SK-N-SH (cell line): ENCODE measurements at regions not wholly inside any gene's neighbourhood (a gene's known extent, or its start where the extent isn't known, plus 50 kb on each side); places are given as distances from the start of the nearest gene placed in this dataset.

Experiments
- CTCF ChIA-PET: fragments of 300-600, 350-600 bp; formaldehyde crosslinking; extraction: SDS; loops from one replicate; lab custom pipeline; 2021; lab: Yijun Ruan, JAX
- POLR2A ChIA-PET: fragments of 350-600 bp; sonication (Branson Sonifier 250); formaldehyde crosslinking; extraction: SDS; loops from one replicate; lab custom pipeline; 2020; ENCODE audit warnings: antibody characterized with exemption, inconsistent platforms; lab: Yijun Ruan, JAX
- DNase-seq: peaks from one replicate; pipeline ENCODE4 v3.0.0; 2012
- H2AFZ ChIP-seq: fragments of 200-600 bp; sonication (generic); 2 replicates; pipeline ENCODE4 v1.8.1; 2016; ENCODE audit warnings: antibody characterized with exemption, mild to moderate bottlenecking, low read depth
- H3F3A ChIP-seq: fragments of 200-600 bp; sonication (generic); replicated peaks from 2 replicates; pipeline ENCODE3; 2016; ENCODE audit warnings: antibody characterized with exemption, mild to moderate bottlenecking; ENCODE audit not compliant: insufficient read depth
- H3K27ac ChIP-seq, 2 experiments: fragments of 200-500 bp in 1 of 2; fragments of 200-600 bp in 1 of 2; sonication (Bioruptor generic) in 1 of 2; sonication (generic), shearing (Covaris generic) in 1 of 2; 2 replicates each; pipeline versions ENCODE4 v1.5.1 to v1.6.1; 2014 to 2016; ENCODE audit warnings: low read depth in 2 of 2, inconsistent platforms in 1 of 2, low read length in 1 of 2, mild to moderate bottlenecking in 1 of 2, mixed read lengths in 1 of 2
- H3K27me3 ChIP-seq: fragments of 200-600 bp; sonication (generic), shearing (Covaris generic); 2 replicates; pipeline ENCODE4 v1.6.1; 2016; ENCODE audit warnings: mixed run types; ENCODE audit not compliant: insufficient read depth
- H3K36me3 ChIP-seq, 2 experiments: fragments of 200-500 bp in 1 of 2; fragments of 200-600 bp in 1 of 2; sonication (Bioruptor generic) in 1 of 2; sonication (generic) in 1 of 2; replicated peaks in 1 of 2; 2 replicates each; pipeline versions ENCODE3 to v1.5.1; 2014 to 2016; ENCODE audit warnings: low read length in 1 of 2, mild to moderate bottlenecking in 1 of 2; ENCODE audit not compliant: insufficient read depth in 2 of 2, control insufficient read depth in 1 of 2
- H3K4me1 ChIP-seq, 2 experiments: fragments of 200-500 bp in 1 of 2; fragments of 200-600 bp in 1 of 2; sonication (Bioruptor generic) in 1 of 2; sonication (generic), shearing (Covaris generic) in 1 of 2; 2 replicates each; pipeline versions ENCODE4 v1.5.1 to v1.6.1; 2014 to 2016; ENCODE audit warnings: low read depth in 1 of 2, low read length in 1 of 2, mixed run types in 1 of 2; ENCODE audit not compliant: insufficient read depth in 2 of 2, control insufficient read depth in 1 of 2
- H3K4me2 ChIP-seq: fragments of 200-600 bp; sonication (generic), shearing (Covaris generic); 2 replicates; pipeline ENCODE4 v1.6.1; 2017; ENCODE audit warnings: mixed run types
- H3K4me3 ChIP-seq, 2 experiments: fragments of 200-500 bp in 1 of 2; fragments of 200-600 bp in 1 of 2; sonication (Bioruptor generic) in 1 of 2; sonication (generic), shearing (Covaris generic) in 1 of 2; 2 replicates each; pipeline versions ENCODE4 v1.5.1 to v1.8.1; 2014 to 2016; ENCODE audit warnings: low read depth in 2 of 2, inconsistent platforms in 1 of 2, low read length in 1 of 2, mild to moderate bottlenecking in 1 of 2, mixed read lengths in 1 of 2, moderate library complexity in 1 of 2
- H3K79me2 ChIP-seq: fragments of 200-600 bp; sonication (generic); 2 replicates; pipeline ENCODE4 v1.8.1; 2017; ENCODE audit warnings: mild to moderate bottlenecking; ENCODE audit not compliant: insufficient read depth
- H3K9ac ChIP-seq: fragments of 200-600 bp; sonication (generic); 2 replicates; pipeline ENCODE4 v1.6.1; 2017; ENCODE audit warnings: mixed run types
- H3K9me2 ChIP-seq: fragments of 200-600 bp; sonication (generic); 2 replicates; pipeline ENCODE4 v1.6.1; 2017; ENCODE audit warnings: mixed run types
- H3K9me3 ChIP-seq: fragments of 200-600 bp; sonication (generic); 2 replicates; pipeline ENCODE4 v1.6.1; 2017; ENCODE audit warnings: mixed run types, mild to moderate bottlenecking, moderate library complexity
- H4K20me1 ChIP-seq: fragments of 200-600 bp; sonication (generic); 2 replicates; pipeline ENCODE4 v1.6.1; 2017; ENCODE audit warnings: mild to moderate bottlenecking, mixed run types; ENCODE audit not compliant: insufficient read depth
- EP300 ChIP-seq, 2 experiments: IDR thresholded peaks; 2 replicates each; pipeline versions ENCODE4 v1.4.0 to v1.6.1; 2012; ENCODE audit warnings: borderline replicate concordance in 1 of 2, low read depth in 1 of 2, low read length in 1 of 2
- FOSL2 ChIP-seq: IDR thresholded peaks from 2 replicates; pipeline ENCODE4 v1.4.0; 2012; ENCODE audit warnings: low read depth, mild to moderate bottlenecking, moderate library complexity, borderline replicate concordance
- FOXJ3 ChIP-seq: sonication (generic); formaldehyde crosslinking; IDR thresholded peaks from 2 replicates; pipeline ENCODE4 v1.5.1; 2020; ENCODE audit warnings: mild to moderate bottlenecking, missing genetic modification reagents
- GABPA ChIP-seq: IDR thresholded peaks from 2 replicates; pipeline ENCODE4 v1.4.0; 2012; ENCODE audit warnings: low read depth, mild to moderate bottlenecking
- GATA2 ChIP-seq: sonication (generic); formaldehyde crosslinking; IDR thresholded peaks from 2 replicates; pipeline ENCODE4 v1.5.0; 2020; ENCODE audit warnings: mild to moderate bottlenecking, missing genetic modification reagents
- JUND ChIP-seq: IDR thresholded peaks from 2 replicates; pipeline ENCODE4 v1.4.0; 2012
- MXI1 ChIP-seq: IDR thresholded peaks from 2 replicates; pipeline ENCODE4 v1.6.1; 2012; ENCODE audit warnings: mild to moderate bottlenecking, low read depth, low read length, improper control_type of control experiment
- NRF1 ChIP-seq: IDR thresholded peaks from 2 replicates; pipeline ENCODE4 v1.6.1; 2012; ENCODE audit warnings: low read depth, mild to moderate bottlenecking, low read length
- POLR2AphosphoS5 ChIP-seq: IDR thresholded peaks from 2 replicates; pipeline ENCODE4 v1.6.1; 2012; ENCODE audit warnings: low read depth, low read length
- RXRA ChIP-seq: IDR thresholded peaks from 2 replicates; pipeline ENCODE4 v1.4.0; 2012; ENCODE audit warnings: low read depth, mild to moderate bottlenecking, borderline replicate concordance
- SMC3 ChIP-seq: IDR thresholded peaks from 2 replicates; pipeline ENCODE4 v1.6.1; 2012; ENCODE audit warnings: low read depth, low read length, improper control_type of control experiment
- TAF1 ChIP-seq: IDR thresholded peaks from 2 replicates; pipeline ENCODE4 v1.6.1; 2012; ENCODE audit warnings: low read depth, mild to moderate bottlenecking, low read length, moderate library complexity, borderline replicate concordance
- TCF12 ChIP-seq: IDR thresholded peaks from 2 replicates; pipeline ENCODE4 v1.4.0; 2012
- WGBS: methylation state at CpG from one replicate; pipeline ENCODE4 v1.1.6; 2017; ENCODE audit warnings: low lambda C conversion rate; 5-methylcytosine and 5-hydroxymethylcytosine counted together
- TF ChIP-seq, protein P1 (sequence below): IDR thresholded peaks from 2 replicates; pipeline ENCODE4 v1.4.0; 2012; ENCODE audit warnings: low read depth
- TF ChIP-seq, protein P2 (sequence below): IDR thresholded peaks from 2 replicates; pipeline ENCODE4 v1.4.0; 2012; ENCODE audit warnings: low read depth, borderline replicate concordance
- TF ChIP-seq, protein P3 (sequence below): fragments of 150-350 bp; IDR thresholded peaks from 2 replicates; pipeline ENCODE4 v1.6.1; 2016; ENCODE audit warnings: mild to moderate bottlenecking, low read depth, low read length
- TF ChIP-seq, protein P4 (sequence below): IDR thresholded peaks from 2 replicates; pipeline ENCODE4 v1.4.0; 2012; ENCODE audit warnings: low read depth, borderline replicate concordance
- TF ChIP-seq, protein P5 (sequence below): fragments of 150-350 bp; IDR thresholded peaks from 2 replicates; pipeline ENCODE4 v1.6.1; 2017; ENCODE audit warnings: antibody characterized with exemption, low read length, low read depth, borderline replicate concordance
- TF ChIP-seq, protein P6 (sequence below): IDR thresholded peaks from 2 replicates; pipeline ENCODE4 v1.6.1; 2012; ENCODE audit warnings: mild to moderate bottlenecking, low read depth, low read length, moderate library complexity

DNA sequence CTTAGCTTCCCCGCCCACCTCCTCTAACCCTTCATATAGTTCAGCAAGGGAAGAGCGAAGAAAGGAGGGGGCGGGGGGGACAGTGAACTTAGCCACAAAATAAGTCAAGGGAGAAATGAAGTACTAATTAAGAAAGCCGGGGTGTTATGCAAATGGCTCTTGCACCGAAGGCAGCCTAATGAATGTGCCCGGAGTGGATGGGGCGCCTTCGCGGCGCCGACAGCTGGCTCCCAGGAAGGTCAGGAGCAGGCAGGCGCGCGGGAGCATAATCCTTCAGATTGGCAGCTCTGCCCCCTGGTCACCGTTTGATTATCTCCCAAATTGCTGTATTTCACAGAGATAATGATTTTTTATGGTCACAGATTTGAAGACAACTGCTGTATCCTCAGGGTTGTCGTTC lies 395.1 kb downstream of the TFAP2B start:
- POLR2A ChIA-PET = no interaction called here
- DNase-seq = no peak
- Histone ChIP-seq H4K20me1 (no peaks in the 10 kb centered on the region), H3K36me3 (no peaks in the 10 kb centered on the region), H3K9ac (no peak overlapping the region), H3K4me3 (no peak overlapping the region), H3K79me2 (no peaks in the 10 kb centered on the region), H3F3A (no peaks in the 10 kb centered on the region), H3K27me3 (no peaks in the 10 kb centered on the region), H3K4me2 (no peak overlapping the region), H3K27ac (no peak overlapping the region), H3K9me3 (no peaks in the 10 kb centered on the region), H2AFZ (no peak overlapping the region), H3K4me1 (no peaks in the 10 kb centered on the region; a peak in 1 of 4 replicates), H3K9me2 (no peaks in the 10 kb centered on the region)
- 64% methylated on average over 16 of the region's 16 CpGs for WGBS
- TF ChIP-seq TCF12 (no peak), TAF1 (no peak), EP300 (IDR thresholded peaks at IDR 0.05; ENCODE audit: borderline replicate concordance in 1 of 2, low read depth in 1 of 2, low read length in 1 of 2) (no peak), POLR2AphosphoS5 (no peak)
- TF ChIP-seq, protein P1, sequence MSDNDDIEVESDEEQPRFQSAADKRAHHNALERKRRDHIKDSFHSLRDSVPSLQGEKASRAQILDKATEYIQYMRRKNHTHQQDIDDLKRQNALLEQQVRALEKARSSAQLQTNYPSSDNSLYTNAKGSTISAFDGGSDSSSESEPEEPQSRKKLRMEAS = no peak
- TF ChIP-seq, protein P2, sequence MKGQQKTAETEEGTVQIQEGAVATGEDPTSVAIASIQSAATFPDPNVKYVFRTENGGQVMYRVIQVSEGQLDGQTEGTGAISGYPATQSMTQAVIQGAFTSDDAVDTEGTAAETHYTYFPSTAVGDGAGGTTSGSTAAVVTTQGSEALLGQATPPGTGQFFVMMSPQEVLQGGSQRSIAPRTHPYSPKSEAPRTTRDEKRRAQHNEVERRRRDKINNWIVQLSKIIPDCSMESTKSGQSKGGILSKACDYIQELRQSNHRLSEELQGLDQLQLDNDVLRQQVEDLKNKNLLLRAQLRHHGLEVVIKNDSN = no peak
- CTCF ChIA-PET = no interaction called here

DNA sequence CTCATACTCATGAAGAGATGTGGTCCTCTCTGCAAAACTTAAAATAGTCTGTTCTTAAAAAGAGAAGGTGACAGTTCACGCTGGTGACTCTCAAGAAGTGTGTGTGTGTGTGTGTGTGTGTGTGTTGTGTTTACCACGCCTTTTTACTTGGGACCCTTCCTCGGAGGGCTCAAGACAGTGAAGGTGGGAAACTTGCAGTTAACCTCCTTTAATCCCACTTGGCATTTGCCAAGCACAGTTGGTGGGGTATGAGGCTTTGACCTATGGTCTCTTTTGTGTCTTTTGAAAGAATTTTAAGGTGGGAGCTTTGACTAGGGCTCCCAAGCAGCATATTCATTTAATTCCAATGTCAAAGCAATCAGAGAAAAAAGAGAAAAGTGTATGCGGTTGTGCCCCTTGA lies 395.8 kb downstream of the TFAP2B start:
- Histone ChIP-seq H3K36me3 (no peaks in the 10 kb centered on the region), H2AFZ (no peak overlapping the region), H3K4me1 (no peaks in the 10 kb centered on the region; a peak in 1 of 4 replicates), H3K9me2 (no peaks in the 10 kb centered on the region), H3K27me3 (no peaks in the 10 kb centered on the region), H3K27ac (no peak overlapping the region), H3K79me2 (no peaks in the 10 kb centered on the region), H4K20me1 (no peaks in the 10 kb centered on the region), H3K9ac (no peak overlapping the region), H3K4me2 (no peak overlapping the region), H3K9me3 (no peaks in the 10 kb centered on the region), H3F3A (no peaks in the 10 kb centered on the region), H3K4me3 (no peak overlapping the region)
- ChIA-PET POLR2A (no interaction called here), CTCF (no interaction called here)
- no peak for DNase-seq
- WGBS = 39% methylated on average over 4 of the region's 4 CpGs
- no peak for TF ChIP-seq JUND
- TF ChIP-seq, protein P3, sequence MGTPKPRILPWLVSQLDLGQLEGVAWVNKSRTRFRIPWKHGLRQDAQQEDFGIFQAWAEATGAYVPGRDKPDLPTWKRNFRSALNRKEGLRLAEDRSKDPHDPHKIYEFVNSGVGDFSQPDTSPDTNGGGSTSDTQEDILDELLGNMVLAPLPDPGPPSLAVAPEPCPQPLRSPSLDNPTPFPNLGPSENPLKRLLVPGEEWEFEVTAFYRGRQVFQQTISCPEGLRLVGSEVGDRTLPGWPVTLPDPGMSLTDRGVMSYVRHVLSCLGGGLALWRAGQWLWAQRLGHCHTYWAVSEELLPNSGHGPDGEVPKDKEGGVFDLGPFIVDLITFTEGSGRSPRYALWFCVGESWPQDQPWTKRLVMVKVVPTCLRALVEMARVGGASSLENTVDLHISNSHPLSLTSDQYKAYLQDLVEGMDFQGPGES = no peak
- TF ChIP-seq, protein P4, sequence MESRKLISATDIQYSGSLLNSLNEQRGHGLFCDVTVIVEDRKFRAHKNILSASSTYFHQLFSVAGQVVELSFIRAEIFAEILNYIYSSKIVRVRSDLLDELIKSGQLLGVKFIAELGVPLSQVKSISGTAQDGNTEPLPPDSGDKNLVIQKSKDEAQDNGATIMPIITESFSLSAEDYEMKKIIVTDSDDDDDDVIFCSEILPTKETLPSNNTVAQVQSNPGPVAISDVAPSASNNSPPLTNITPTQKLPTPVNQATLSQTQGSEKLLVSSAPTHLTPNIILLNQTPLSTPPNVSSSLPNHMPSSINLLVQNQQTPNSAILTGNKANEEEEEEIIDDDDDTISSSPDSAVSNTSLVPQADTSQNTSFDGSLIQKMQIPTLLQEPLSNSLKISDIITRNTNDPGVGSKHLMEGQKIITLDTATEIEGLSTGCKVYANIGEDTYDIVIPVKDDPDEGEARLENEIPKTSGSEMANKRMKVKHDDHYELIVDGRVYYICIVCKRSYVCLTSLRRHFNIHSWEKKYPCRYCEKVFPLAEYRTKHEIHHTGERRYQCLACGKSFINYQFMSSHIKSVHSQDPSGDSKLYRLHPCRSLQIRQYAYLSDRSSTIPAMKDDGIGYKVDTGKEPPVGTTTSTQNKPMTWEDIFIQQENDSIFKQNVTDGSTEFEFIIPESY = no peak
- TF ChIP-seq, protein P2 = no peak
- TF ChIP-seq RXRA = no peak
- TF ChIP-seq GABPA = no peak
- TF ChIP-seq FOSL2 = no peak
- TF ChIP-seq, protein P5, sequence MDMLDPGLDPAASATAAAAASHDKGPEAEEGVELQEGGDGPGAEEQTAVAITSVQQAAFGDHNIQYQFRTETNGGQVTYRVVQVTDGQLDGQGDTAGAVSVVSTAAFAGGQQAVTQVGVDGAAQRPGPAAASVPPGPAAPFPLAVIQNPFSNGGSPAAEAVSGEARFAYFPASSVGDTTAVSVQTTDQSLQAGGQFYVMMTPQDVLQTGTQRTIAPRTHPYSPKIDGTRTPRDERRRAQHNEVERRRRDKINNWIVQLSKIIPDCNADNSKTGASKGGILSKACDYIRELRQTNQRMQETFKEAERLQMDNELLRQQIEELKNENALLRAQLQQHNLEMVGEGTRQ = no peak
- TF ChIP-seq MXI1 = no peak
- TF ChIP-seq NRF1 = no peak
- TF ChIP-seq SMC3 = no peak
- TF ChIP-seq TAF1 = no peak
- TF ChIP-seq FOXJ3 (CRISPR knock-in tag) = no peak
- TF ChIP-seq, protein P6, sequence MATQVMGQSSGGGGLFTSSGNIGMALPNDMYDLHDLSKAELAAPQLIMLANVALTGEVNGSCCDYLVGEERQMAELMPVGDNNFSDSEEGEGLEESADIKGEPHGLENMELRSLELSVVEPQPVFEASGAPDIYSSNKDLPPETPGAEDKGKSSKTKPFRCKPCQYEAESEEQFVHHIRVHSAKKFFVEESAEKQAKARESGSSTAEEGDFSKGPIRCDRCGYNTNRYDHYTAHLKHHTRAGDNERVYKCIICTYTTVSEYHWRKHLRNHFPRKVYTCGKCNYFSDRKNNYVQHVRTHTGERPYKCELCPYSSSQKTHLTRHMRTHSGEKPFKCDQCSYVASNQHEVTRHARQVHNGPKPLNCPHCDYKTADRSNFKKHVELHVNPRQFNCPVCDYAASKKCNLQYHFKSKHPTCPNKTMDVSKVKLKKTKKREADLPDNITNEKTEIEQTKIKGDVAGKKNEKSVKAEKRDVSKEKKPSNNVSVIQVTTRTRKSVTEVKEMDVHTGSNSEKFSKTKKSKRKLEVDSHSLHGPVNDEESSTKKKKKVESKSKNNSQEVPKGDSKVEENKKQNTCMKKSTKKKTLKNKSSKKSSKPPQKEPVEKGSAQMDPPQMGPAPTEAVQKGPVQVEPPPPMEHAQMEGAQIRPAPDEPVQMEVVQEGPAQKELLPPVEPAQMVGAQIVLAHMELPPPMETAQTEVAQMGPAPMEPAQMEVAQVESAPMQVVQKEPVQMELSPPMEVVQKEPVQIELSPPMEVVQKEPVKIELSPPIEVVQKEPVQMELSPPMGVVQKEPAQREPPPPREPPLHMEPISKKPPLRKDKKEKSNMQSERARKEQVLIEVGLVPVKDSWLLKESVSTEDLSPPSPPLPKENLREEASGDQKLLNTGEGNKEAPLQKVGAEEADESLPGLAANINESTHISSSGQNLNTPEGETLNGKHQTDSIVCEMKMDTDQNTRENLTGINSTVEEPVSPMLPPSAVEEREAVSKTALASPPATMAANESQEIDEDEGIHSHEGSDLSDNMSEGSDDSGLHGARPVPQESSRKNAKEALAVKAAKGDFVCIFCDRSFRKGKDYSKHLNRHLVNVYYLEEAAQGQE = no peak
- no peak for TF ChIP-seq GATA2
